Renal pelvis (tissue), 1 donor: ENCODE measurements at regions not wholly inside any gene's neighbourhood (a gene's known extent, or its start where the extent isn't known, plus 50 kb on each side); places are given as distances from the start of the nearest gene placed in this dataset.

ENCODE experiments used
- DNase-seq: peaks from one replicate; pipeline ENCODE4 v3.0.0-alpha.2; 2013

- DNase-seq = no peak
Observed at GRCh38 chr7:41910940-41911600, 208.2 kb upstream of the INHBA start.

DNA sequence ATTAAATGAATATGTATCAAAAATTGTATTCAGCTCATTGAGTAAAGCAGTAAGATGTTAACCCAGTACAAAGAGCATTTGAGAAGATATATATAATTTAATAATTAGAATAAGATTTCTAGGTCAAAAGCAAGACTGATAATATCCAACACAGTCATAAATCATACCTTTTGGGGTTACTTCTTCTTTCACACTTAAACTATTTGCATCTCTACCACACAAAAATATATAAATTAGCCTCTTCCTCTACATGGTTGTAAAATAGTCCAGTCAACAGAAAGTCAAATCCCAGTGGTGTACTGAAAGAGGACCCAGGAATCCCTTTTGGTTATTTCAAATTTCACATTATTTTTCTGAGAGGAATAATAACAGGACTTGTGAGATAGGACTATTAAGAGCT lies 204.6 kb upstream of the INHBA start:
- DNase-seq = no peak

GRCh38 chr7:41900532-41900931 lies 197.6 kb upstream of the INHBA start:
- no peak for DNase-seq

DNA sequence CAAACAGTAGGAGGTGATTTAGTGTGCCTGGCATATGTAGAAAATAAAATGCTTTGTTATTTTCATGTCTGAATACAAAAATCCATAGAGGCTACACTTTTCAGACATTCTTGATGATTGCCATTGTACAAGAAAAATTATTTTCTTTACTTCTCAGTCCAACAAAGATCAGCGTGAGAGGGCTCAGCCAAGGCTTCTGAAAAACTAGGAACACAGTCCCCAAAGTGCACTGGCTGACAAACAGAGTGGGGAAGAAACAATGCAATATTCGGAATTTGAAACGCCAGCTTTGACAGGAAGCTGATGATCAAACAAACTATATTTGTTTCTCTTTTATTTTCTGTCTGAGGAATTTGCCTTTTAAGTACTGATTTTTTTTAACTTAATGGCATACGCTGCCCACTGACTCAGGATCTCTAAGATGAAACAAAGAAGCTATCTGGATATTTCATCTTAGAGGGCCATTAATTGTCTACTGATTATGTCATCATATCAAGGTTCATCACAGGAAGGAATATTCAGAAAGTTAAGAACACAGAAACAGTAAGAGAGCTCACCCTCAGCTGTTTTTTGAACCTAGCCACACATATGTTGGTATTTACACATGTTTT lies 197.0 kb upstream of the INHBA start:
- DNase-seq = no peak

- DNase-seq = no peak
Observed at GRCh38 chr7:41893656-41894055, 190.8 kb upstream of the INHBA start.

GRCh38 chr7:41892356-41893100 lies 189.6 kb upstream of the INHBA start:
- no peak for DNase-seq

GRCh38 chr7:41891950-41892349 lies 189.1 kb upstream of the INHBA start:
- no peak for DNase-seq

DNA sequence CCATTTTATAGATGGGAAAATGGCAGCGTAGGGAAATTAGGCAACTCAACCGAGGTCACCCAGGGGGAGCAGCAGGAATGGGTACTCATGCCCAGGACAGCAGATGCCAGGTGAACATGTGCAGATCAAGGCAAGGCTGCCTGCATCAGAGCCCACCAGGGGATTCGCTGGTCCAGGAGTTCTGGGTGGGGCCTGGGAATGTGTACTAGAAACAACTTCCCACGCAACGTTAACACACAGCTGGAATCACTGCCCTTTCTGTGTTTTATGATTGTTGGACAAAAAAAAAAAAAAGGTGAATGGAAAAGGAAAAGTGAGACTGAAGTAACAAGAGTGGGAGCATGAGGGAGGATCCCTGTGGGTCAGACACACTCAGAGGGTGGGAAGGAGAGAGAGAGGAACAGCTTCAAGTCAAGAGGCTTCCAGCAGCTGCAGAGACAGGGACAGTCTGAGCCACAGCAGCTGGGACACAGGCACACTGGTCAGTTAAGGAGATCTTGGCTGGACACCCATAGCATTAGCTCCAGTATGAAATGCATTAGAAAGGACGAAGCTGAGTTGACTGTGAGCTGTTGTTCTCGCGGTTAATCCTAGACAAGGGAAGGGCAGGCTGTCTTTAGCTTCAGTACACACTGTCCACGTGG lies 187.9 kb upstream of the INHBA start:
- DNase-seq = no peak

- DNase-seq = no peak
Observed at GRCh38 chr7:41889472-41889871, 186.6 kb upstream of the INHBA start.

DNA sequence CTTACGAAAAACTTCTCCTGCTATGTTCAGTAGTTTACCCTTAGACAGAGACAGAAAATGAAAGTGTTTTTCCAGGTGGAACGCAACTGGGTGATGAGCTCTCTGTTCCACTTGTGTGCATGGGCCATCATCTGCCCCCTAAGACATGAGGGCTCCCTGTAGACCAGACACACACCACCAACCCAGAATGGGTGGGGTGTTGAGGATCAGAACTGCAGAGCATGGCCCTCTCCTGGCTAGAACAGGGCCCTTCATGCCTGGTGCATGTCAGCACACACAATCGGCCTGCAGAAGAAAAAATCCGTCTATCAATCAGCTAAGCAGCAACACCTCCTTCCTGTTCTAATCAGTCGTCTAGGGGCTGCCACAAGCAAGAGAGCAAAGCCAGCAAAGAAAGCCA lies 186.2 kb upstream of the INHBA start:
- DNase-seq = no peak

GRCh38 chr7:41887416-41887815 lies 184.5 kb upstream of the INHBA start:
- DNase-seq = no peak

- no peak for DNase-seq
Observed at GRCh38 chr7:41886901-41887311, 184.0 kb upstream of the INHBA start.

DNA sequence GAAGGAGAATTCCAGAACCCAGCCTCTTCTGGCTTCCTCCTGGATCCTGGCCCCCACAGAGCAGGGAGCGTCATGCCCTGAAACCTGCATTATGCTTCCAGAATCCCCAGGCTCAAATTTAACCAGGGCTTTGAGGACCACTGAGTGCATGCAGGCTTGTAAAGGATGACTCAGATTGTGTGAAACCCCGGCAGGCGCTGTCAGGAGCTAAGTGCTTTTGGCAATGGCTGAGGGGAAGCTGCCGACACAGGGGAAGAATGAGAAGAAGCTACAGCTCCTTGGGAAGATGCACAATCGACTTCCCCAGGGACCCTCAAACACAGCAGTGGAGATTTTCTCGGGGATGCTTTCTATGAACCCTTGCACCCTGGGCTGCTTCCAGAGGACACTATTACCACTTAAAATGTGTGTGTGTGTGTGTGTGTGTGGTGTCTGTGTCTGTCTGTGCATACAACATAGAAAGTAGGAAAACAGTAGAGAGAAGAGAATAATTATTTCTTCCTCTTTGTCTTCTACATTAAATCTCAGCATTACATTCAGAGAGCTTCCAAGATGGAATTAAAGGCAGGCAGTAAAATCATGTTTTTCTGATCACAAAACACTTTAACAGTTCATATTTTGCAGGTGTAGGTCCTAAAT lies 183.5 kb upstream of the INHBA start:
- DNase-seq = no peak

DNA sequence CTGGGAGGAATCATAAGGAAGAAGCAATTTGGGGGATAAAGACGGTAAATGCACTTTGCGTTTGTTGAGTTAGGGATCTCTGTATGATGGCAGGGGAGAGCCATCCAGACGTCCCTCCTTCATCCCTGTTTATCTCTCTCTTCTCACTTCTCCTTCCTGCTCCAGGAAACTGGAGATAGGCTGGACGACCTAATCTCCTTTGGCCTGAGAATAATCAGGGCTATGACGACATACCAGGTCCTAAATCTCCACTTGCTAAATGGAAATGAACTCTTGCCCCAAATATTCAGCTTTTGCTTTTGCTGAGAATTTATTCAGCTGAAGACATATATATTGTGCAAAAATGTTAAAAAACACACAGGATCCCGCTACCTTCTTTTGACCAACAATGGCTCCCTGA lies 182.9 kb upstream of the INHBA start:
- no peak for DNase-seq

DNA sequence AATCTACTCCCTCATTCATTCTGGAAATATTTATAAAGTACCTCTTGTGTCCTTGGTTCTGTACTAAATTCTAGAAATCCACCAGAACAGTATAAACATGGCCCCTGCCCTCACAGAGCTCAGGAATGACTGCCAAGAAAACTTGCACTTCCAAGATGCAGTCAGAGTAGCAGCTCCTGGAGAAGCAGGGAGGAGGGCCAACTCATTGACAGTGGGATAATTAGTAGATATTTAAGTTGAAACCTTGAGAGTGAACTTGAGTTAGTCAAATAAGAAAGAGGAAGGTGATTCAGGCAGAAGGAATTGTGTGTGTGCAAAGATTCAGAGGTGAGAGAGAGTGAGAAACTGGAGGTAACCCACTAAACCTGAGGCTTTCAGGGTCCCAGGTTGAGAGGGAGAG lies 182.2 kb upstream of the INHBA start:
- no peak for DNase-seq

DNA sequence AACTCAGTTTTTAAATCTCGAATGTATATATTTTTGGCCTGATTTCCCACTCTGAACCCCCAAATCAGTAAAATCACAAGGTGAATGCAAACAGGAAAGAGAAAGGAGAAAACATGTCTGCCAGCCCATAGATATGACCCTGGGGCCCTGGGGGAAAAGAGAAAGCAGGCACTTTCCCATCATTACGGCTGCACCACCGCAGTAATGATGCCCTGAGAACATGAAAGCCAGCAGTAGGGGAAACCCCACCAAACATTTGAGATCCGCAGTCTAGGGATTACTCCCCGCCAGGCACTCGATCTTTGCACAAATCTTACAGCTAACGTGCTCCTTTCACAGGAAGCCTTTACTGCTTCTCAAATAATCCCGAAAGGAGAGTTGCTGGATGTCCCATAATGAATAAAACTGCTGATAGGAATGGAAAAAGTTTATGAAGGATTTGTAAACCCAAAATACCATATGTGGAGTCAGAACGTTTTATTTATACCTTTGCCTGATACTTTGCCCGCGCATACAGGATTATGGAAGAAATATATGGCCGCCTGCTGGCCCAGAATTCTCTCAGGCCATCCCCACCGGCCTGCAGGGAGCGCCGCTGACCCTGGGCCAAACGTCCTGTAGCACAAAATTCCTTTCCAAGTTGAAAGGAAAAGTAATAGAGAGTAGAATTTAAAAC lies 180.0 kb upstream of the INHBA start:
- no peak for DNase-seq

DNA sequence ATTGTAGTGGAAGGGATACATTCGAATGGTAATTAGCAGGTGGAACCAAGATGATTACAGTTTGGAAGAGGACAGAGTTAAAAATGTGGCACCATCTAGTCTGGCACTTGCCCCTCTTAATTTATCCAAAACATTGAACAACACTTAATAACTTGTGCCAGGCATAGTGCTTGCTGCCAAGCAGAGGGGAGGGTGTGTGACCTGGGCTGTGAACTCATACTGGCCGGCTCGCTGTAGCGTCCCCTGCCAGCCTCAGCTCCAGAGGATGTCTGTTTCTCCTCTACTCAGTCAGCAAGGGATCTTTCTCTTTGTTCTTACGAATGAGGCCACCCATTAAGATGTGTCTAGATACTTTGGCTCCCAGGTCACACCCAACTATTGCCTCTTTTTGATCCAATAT lies 179.4 kb upstream of the INHBA start:
- DNase-seq = no peak

DNA sequence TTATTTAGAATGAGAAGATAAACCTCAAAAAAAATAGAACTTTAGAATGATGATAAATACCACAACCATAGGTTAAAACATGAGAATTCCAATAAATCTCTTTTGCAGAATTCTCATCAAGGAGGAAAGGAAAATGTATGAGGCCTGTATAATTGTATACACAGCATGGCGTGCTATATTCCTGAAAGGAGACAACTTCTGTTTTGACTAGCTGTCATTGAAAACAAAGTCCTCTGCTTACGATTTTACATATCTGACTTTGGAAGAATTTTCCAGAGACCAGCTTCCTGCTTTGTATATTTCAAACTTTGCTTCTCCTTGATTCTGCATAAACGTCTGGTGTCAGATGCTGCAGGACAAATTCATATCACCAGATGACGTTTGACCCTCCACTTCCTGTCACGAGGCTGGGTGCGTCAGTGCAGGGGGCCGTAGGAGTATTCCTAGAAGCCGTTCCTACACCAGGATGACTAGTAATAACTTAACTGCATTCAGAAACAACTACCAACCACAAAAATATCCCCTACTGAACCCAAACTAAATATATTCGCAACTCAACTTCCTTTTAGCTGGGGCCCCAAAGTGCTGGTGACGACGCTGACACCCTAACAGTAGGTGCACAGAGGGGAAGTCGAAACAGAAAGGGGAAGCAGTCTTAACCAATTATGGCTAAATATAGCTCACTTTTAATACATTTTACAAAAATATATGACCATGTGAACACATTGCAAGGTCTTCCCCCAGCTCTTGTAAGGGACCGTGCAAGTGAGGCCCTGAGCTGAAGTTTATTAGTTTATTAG lies 178.6 kb upstream of the INHBA start:
- no peak for DNase-seq

DNA sequence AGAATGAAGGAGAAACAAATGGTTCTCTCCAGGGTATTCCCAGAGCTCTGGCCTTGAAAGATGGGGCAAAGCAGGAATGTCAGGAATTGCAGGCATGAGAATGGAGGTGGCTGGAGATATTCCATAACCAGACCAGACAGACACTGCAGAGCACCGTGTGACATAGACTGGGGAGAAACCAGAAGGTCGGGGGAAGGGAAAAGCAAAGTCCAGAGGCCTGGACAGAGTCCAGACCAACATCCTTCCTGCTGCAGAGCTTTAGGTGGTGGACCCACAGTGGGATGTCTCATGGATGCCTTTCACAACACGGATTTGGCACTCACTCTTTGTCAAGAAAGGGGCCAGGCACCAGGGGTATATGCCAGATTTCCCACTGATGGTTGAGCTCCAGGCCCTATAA lies 177.2 kb upstream of the INHBA start:
- no peak for DNase-seq

- DNase-seq = no peak
Observed at GRCh38 chr7:41879403-41879802, 176.5 kb upstream of the INHBA start.
